SK-N-SH (cell line): ENCODE measurements at regions not wholly inside any gene's neighbourhood (a gene's known extent, or its start where the extent isn't known, plus 50 kb on each side); places are given as distances from the start of the nearest gene placed in this dataset.

Experiments used
- EP300 ChIP-seq, 2 experiments: IDR thresholded peaks; 2 replicates each; pipeline versions ENCODE4 v1.4.0 to v1.6.1; 2012; ENCODE audit warnings: borderline replicate concordance in 1 of 2, low read depth in 1 of 2, low read length in 1 of 2
- FOXJ3 ChIP-seq: sonication (generic); formaldehyde crosslinking; IDR thresholded peaks from 2 replicates; pipeline ENCODE4 v1.5.1; 2020; ENCODE audit warnings: mild to moderate bottlenecking, missing genetic modification reagents
- GABPA ChIP-seq: IDR thresholded peaks from 2 replicates; pipeline ENCODE4 v1.4.0; 2012; ENCODE audit warnings: low read depth, mild to moderate bottlenecking
- GATA2 ChIP-seq: sonication (generic); formaldehyde crosslinking; IDR thresholded peaks from 2 replicates; pipeline ENCODE4 v1.5.0; 2020; ENCODE audit warnings: mild to moderate bottlenecking, missing genetic modification reagents
- MAX ChIP-seq: IDR thresholded peaks from 2 replicates; pipeline ENCODE4 v1.4.0; 2012; ENCODE audit warnings: low read depth
- NFIC ChIP-seq: IDR thresholded peaks from 2 replicates; pipeline ENCODE4 v1.4.0; 2012; ENCODE audit warnings: borderline replicate concordance
- NRF1 ChIP-seq: IDR thresholded peaks from 2 replicates; pipeline ENCODE4 v1.6.1; 2012; ENCODE audit warnings: low read depth, mild to moderate bottlenecking, low read length
- POLR2AphosphoS5 ChIP-seq: IDR thresholded peaks from 2 replicates; pipeline ENCODE4 v1.6.1; 2012; ENCODE audit warnings: low read depth, low read length
- RAD21 ChIP-seq: IDR thresholded peaks from 2 replicates; pipeline ENCODE4 v1.6.1; 2012; ENCODE audit warnings: mild to moderate bottlenecking, low read length
- TAF1 ChIP-seq: IDR thresholded peaks from 2 replicates; pipeline ENCODE4 v1.6.1; 2012; ENCODE audit warnings: low read depth, mild to moderate bottlenecking, low read length, moderate library complexity, borderline replicate concordance
- TCF12 ChIP-seq: IDR thresholded peaks from 2 replicates; pipeline ENCODE4 v1.4.0; 2012
- TF ChIP-seq, protein P1 (sequence below): fragments of 200-600 bp; sonication (generic); IDR thresholded peaks from 2 replicates; pipeline ENCODE4 v1.6.1; 2017; ENCODE audit warnings: antibody characterized with exemption, mild to moderate bottlenecking, moderate library complexity

- TF ChIP-seq, protein P1, sequence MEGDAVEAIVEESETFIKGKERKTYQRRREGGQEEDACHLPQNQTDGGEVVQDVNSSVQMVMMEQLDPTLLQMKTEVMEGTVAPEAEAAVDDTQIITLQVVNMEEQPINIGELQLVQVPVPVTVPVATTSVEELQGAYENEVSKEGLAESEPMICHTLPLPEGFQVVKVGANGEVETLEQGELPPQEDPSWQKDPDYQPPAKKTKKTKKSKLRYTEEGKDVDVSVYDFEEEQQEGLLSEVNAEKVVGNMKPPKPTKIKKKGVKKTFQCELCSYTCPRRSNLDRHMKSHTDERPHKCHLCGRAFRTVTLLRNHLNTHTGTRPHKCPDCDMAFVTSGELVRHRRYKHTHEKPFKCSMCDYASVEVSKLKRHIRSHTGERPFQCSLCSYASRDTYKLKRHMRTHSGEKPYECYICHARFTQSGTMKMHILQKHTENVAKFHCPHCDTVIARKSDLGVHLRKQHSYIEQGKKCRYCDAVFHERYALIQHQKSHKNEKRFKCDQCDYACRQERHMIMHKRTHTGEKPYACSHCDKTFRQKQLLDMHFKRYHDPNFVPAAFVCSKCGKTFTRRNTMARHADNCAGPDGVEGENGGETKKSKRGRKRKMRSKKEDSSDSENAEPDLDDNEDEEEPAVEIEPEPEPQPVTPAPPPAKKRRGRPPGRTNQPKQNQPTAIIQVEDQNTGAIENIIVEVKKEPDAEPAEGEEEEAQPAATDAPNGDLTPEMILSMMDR, result no peak
- no peak for TF ChIP-seq MAX
- TF ChIP-seq EP300 (IDR thresholded peaks at IDR 0.05; ENCODE audit: borderline replicate concordance in 1 of 2, low read depth in 1 of 2, low read length in 1 of 2), result no peak
- TF ChIP-seq GATA2, result no peak
- TF ChIP-seq TAF1, result no peak
- no peak for TF ChIP-seq NFIC
- no peak for TF ChIP-seq RAD21
- TF ChIP-seq TCF12, result no peak
- TF ChIP-seq GABPA, result no peak
- TF ChIP-seq FOXJ3 (CRISPR knock-in tag), result no peak
- TF ChIP-seq POLR2AphosphoS5, result no peak
- no peak for TF ChIP-seq NRF1
Measured at GRCh38 chr9:7879551-7880245, 80.1 kb upstream of the DMAC1 start.
